Endothelial cell of umbilical vein (primary cell): ENCODE measurements at regions not wholly inside any gene's neighbourhood (a gene's known extent, or its start where the extent isn't known, plus 50 kb on each side); places are given as distances from the start of the nearest gene placed in this dataset.

Source experiments
- BruUV-seq: library from RNA; stranded (reverse); fragments of 400-500 nt; replicated peaks from 2 replicates; lab custom pipeline; 2021; lab: Mats Ljungman, UMichigan
- CTCF ChIA-PET: fragments of 300-600, 350-600 bp; sonication (Branson Sonifier 250); formaldehyde crosslinking; loops from one replicate; lab custom pipeline; 2021; ENCODE audit warnings: antibody characterized with exemption, inconsistent platforms; lab: Charles Lee
- POLR2A ChIA-PET: fragments of 300-600, 350-600 bp; sonication (Branson Sonifier 250); formaldehyde crosslinking; loops from one replicate; lab custom pipeline; 2021; ENCODE audit warnings: antibody characterized with exemption, inconsistent platforms; lab: Charles Lee
- DNase-seq: peaks from one replicate; pipeline ENCODE4 v3.0.0-alpha.2; 2011; ENCODE audit warnings: low read depth, low spot score
- FAIRE-seq: peaks from 2 replicates; lab custom pipeline; 2011; peaks lifted over from hg19 to GRCh38; lab: Jason Lieb, UNC
- H2AFZ ChIP-seq: 2 replicates; pipeline ENCODE4 v1.6.0; 2012; ENCODE audit warnings: low read depth, low read length, control low read depth, inconsistent platforms
- H3K27ac ChIP-seq: 2 replicates; pipeline ENCODE4 v1.5.1; 2011; ENCODE audit warnings: low read depth, mild to moderate bottlenecking, control low read depth, low read length, moderate library complexity; ENCODE audit not compliant: insufficient read depth
- H3K27me3 ChIP-seq, 2 experiments: 2 replicates each; pipeline versions ENCODE4 v1.6.0 to v1.6.1; 2011; ENCODE audit warnings: low read length in 2 of 2, mixed read lengths in 1 of 2; ENCODE audit not compliant: control insufficient read depth in 2 of 2, insufficient read depth in 2 of 2
- H3K36me3 ChIP-seq, 2 experiments: 2 replicates in 1 of 2; 3 replicates in 1 of 2; pipeline ENCODE4 v1.5.1; 2011; ENCODE audit warnings: low read length in 2 of 2, mild to moderate bottlenecking in 1 of 2, moderate library complexity in 1 of 2; ENCODE audit not compliant: control insufficient read depth in 2 of 2, insufficient read depth in 2 of 2; ENCODE audit errors: extremely low read depth in 1 of 2
- H3K4me1 ChIP-seq: 3 replicates; pipeline ENCODE4 v1.5.1; 2011; ENCODE audit warnings: mild to moderate bottlenecking, low read length; ENCODE audit not compliant: control insufficient read depth, insufficient read depth; ENCODE audit errors: extremely low read depth
- H3K4me2 ChIP-seq: 2 replicates; pipeline ENCODE4 v1.6.1; 2011; ENCODE audit warnings: low read length, control low read depth, mixed read lengths; ENCODE audit not compliant: insufficient read depth
- H3K4me3 ChIP-seq, 3 experiments: fragments of 200-600 bp in 1 of 3; sonication (generic), shearing (Covaris generic) in 1 of 3; replicated peaks in 1 of 3; 2 replicates each; pipeline ENCODE4 v1.5.1; 2011 to 2016; ENCODE audit warnings: control low read depth in 3 of 3, low read length in 3 of 3, mild to moderate bottlenecking in 2 of 3, inconsistent platforms in 1 of 3, low read depth in 1 of 3, moderate library complexity in 1 of 3; ENCODE audit not compliant: insufficient read depth in 1 of 3
- H3K79me2 ChIP-seq: 2 replicates; pipeline ENCODE4 v1.6.0; 2012; ENCODE audit warnings: low read length, inconsistent platforms; ENCODE audit not compliant: control insufficient read depth, insufficient read depth
- H3K9ac ChIP-seq: replicated peaks from 2 replicates; pipeline ENCODE3; 2011; ENCODE audit warnings: low read length, control low read depth; ENCODE audit not compliant: insufficient read depth; ENCODE audit errors: extremely low read depth
- H3K9me1 ChIP-seq: replicated peaks from 3 replicates; pipeline ENCODE4 v1.6.0; 2011; ENCODE audit warnings: mild to moderate bottlenecking, low read length; ENCODE audit not compliant: control insufficient read depth, insufficient read depth; ENCODE audit errors: extremely low read depth
- H3K9me3 ChIP-seq: replicated peaks from 2 replicates; pipeline ENCODE4 v1.5.1; 2012; ENCODE audit warnings: low read length, inconsistent platforms; ENCODE audit not compliant: control insufficient read depth, insufficient read depth
- H4K20me1 ChIP-seq: replicated peaks from 2 replicates; pipeline ENCODE3; 2011; ENCODE audit warnings: mild to moderate bottlenecking, low read length; ENCODE audit not compliant: control insufficient read depth, insufficient read depth; ENCODE audit errors: extremely low read depth
- EZH2 ChIP-seq: IDR thresholded peaks from 2 replicates; pipeline ENCODE4 v1.6.1; 2012; ENCODE audit warnings: borderline replicate concordance, low read depth, mild to moderate bottlenecking, moderate library complexity, low read length, inconsistent platforms; ENCODE audit not compliant: severe bottlenecking
- FOS ChIP-seq: IDR thresholded peaks from 2 replicates; pipeline ENCODE4 v1.6.1; 2011; ENCODE audit warnings: mild to moderate bottlenecking, low read length, moderate library complexity, borderline replicate concordance; ENCODE audit not compliant: insufficient read depth
- GATA2 ChIP-seq: IDR thresholded peaks from 2 replicates; pipeline ENCODE4 v1.7.0; 2011; ENCODE audit warnings: low read depth, mild to moderate bottlenecking, moderate library complexity, mixed read lengths, low read length; ENCODE audit not compliant: insufficient read length, insufficient read depth
- JUN ChIP-seq: IDR thresholded peaks from 2 replicates; pipeline ENCODE4 v1.6.1; 2011; ENCODE audit warnings: borderline replicate concordance, low read depth; ENCODE audit not compliant: insufficient read length, insufficient read depth
- MYC ChIP-seq: IDR thresholded peaks from one replicate; pipeline ENCODE4 v1.6.1; 2011; ENCODE audit warnings: mild to moderate bottlenecking, low read depth, low read length
- POLR2A ChIP-seq: IDR thresholded peaks from 2 replicates; pipeline ENCODE4 v1.6.1; 2012; ENCODE audit warnings: low read depth, mild to moderate bottlenecking, control low read depth, low read length
- POLR2AphosphoS5 ChIP-seq: IDR thresholded peaks from 2 replicates; pipeline ENCODE4 v1.6.1; 2012; ENCODE audit warnings: low read depth, mild to moderate bottlenecking, control low read depth, low read length, moderate library complexity; ENCODE audit not compliant: insufficient read depth
- dilution Hi-C: fragments of 300-500 bp; cut with MboI; formaldehyde crosslinking; loops from one replicate; pipeline ENCODE4 v1.15.0; 2019; ENCODE audit warnings: low sequenced_read_pairs; ENCODE audit not compliant: extremely low pct_ligation_motif_present
- intact Hi-C: fragments of 100-400 bp; cut with micrococcal nuclease; formaldehyde crosslinking; loops from one replicate; pipeline ENCODE4 v1.10.0; 2022
- TF ChIP-seq, protein P1 (sequence below), 2 donors: IDR thresholded peaks; 1 replicate in 1 of 2; 2 replicates in 1 of 2; pipeline ENCODE4 v1.5.1; 2011; ENCODE audit warnings: low read length in 2 of 2, mild to moderate bottlenecking in 2 of 2, moderate library complexity in 2 of 2, control low read depth in 1 of 2, inconsistent platforms in 1 of 2, low read depth in 1 of 2; ENCODE audit not compliant: insufficient read depth in 1 of 2; ENCODE audit errors: extremely low read depth in 1 of 2
- TF ChIP-seq, protein P2 (sequence below): IDR thresholded peaks from 2 replicates; pipeline ENCODE4 v1.6.1; 2011; ENCODE audit not compliant: insufficient read depth, insufficient read length

DNA sequence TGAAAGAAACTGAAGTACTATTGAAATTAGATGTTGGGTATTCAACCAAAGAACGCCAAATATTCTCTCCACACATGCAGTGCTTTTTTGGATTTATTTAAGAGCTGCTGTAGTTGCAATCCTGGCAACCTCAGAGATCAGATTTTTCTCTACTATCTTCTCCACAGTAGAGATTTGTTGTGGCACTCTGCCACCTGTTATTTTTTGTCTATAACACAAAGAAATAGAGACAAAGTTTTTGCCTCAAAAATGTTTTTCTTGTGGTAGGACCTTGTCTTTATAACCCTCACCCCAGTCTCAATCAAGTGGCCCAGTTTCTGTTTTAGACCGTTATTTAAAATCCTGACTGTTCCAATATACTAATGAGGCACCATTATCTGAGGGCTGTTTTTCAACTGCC, 79.4 kb downstream of the SCG2 start:
- Histone ChIP-seq H3K36me3 (no peaks in the 10 kb centered on the region), H3K9ac (no peak overlapping the region), H3K27ac (no peak overlapping the region), H3K4me3 (no peak overlapping the region), H3K79me2 (no peaks in the 10 kb centered on the region), H3K4me2 (no peak overlapping the region), H3K27me3 (no peaks in the 10 kb centered on the region), H3K9me3 (no peaks in the 10 kb centered on the region), H3K4me1 (no peaks in the 10 kb centered on the region), H3K9me1 (no peaks in the 10 kb centered on the region), H2AFZ (no peak overlapping the region), H4K20me1 (no peaks in the 10 kb centered on the region)
- TF ChIP-seq JUN: no peak
- no peak for TF ChIP-seq POLR2AphosphoS5
- TF ChIP-seq FOS: no peak
- TF ChIP-seq, protein P1, sequence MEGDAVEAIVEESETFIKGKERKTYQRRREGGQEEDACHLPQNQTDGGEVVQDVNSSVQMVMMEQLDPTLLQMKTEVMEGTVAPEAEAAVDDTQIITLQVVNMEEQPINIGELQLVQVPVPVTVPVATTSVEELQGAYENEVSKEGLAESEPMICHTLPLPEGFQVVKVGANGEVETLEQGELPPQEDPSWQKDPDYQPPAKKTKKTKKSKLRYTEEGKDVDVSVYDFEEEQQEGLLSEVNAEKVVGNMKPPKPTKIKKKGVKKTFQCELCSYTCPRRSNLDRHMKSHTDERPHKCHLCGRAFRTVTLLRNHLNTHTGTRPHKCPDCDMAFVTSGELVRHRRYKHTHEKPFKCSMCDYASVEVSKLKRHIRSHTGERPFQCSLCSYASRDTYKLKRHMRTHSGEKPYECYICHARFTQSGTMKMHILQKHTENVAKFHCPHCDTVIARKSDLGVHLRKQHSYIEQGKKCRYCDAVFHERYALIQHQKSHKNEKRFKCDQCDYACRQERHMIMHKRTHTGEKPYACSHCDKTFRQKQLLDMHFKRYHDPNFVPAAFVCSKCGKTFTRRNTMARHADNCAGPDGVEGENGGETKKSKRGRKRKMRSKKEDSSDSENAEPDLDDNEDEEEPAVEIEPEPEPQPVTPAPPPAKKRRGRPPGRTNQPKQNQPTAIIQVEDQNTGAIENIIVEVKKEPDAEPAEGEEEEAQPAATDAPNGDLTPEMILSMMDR (IDR thresholded peaks at IDR 0.05; ENCODE audit: extremely low read depth in 1 of 2, insufficient read depth in 1 of 2, low read depth in 1 of 2, low read length in 2 of 2): no peak
- TF ChIP-seq, protein P2, sequence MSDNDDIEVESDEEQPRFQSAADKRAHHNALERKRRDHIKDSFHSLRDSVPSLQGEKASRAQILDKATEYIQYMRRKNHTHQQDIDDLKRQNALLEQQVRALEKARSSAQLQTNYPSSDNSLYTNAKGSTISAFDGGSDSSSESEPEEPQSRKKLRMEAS: no peak
- TF ChIP-seq EZH2: no peak
- TF ChIP-seq POLR2A: no peak
- TF ChIP-seq MYC: no peak
- TF ChIP-seq GATA2: no peak
- BruUV-seq: no TSS peak
- POLR2A ChIA-PET: no interaction called here
- CTCF ChIA-PET: interaction anchor here (1.2 kb wide), 1 partner anchor 34 kb away, joined by 4 read pairs; no protein-coding TSS in a partner anchor
- DNase-seq (no peak), FAIRE-seq (no peak)
- dilution Hi-C loops: no loop called here
- intact Hi-C loops: no loop called here
